DND-41 (cell line): ENCODE measurements at regions not wholly inside any gene's neighbourhood (a gene's known extent, or its start where the extent isn't known, plus 50 kb on each side); places are given as distances from the start of the nearest gene placed in this dataset.

Source experiments
- ATAC-seq: fragments of 200-7000 bp; cut with Tn5 transposase; 3 replicates; pipeline ENCODE4 v1.9.1; 2021; ENCODE audit warnings: low read depth; ENCODE audit not compliant: insufficient read depth
- DNase-seq: peaks from one replicate; pipeline ENCODE4 v3.0.0-alpha.2; 2020
- H2AFZ ChIP-seq: 2 replicates; pipeline ENCODE4 v1.6.0; 2012; ENCODE audit warnings: low read depth, low read length
- H3K27ac ChIP-seq: 2 replicates; pipeline ENCODE4 v1.5.1; 2012; ENCODE audit warnings: low read length, inconsistent platforms
- H3K27me3 ChIP-seq: fragments of 200-600 bp; sonication (generic); 2 replicates; pipeline ENCODE4 v1.6.0; 2012; ENCODE audit warnings: low read length, mild to moderate bottlenecking, inconsistent platforms; ENCODE audit not compliant: insufficient read depth, poor library complexity
- H3K36me3 ChIP-seq: 2 replicates; pipeline ENCODE4 v1.5.1; 2012; ENCODE audit warnings: low read length, inconsistent platforms; ENCODE audit not compliant: insufficient read depth
- H3K4me1 ChIP-seq: 2 replicates; pipeline ENCODE4 v1.5.1; 2012; ENCODE audit warnings: mild to moderate bottlenecking, low read length; ENCODE audit not compliant: insufficient read depth
- H3K4me2 ChIP-seq: 2 replicates; pipeline ENCODE4 v1.6.0; 2012; ENCODE audit warnings: mild to moderate bottlenecking, moderate library complexity, low read length, inconsistent platforms; ENCODE audit not compliant: insufficient read depth
- H3K4me3 ChIP-seq, 2 experiments: fragments of 200-600 bp in 1 of 2; shearing (Covaris generic) in 1 of 2; 2 replicates each; pipeline ENCODE4 v1.5.1; 2012 to 2016; ENCODE audit warnings: inconsistent platforms in 2 of 2, low read length in 2 of 2, mild to moderate bottlenecking in 2 of 2, low read depth in 1 of 2, moderate library complexity in 1 of 2
- H3K79me2 ChIP-seq: 2 replicates; pipeline ENCODE4 v1.6.0; 2012; ENCODE audit warnings: low read length, inconsistent platforms; ENCODE audit not compliant: insufficient read depth
- H3K9ac ChIP-seq: 2 replicates; pipeline ENCODE4 v1.6.0; 2012; ENCODE audit warnings: low read depth, mild to moderate bottlenecking, inconsistent platforms, low read length, moderate library complexity
- H3K9me3 ChIP-seq: 2 replicates; pipeline ENCODE4 v1.5.1; 2012; ENCODE audit warnings: low read length, moderate library complexity, mild to moderate bottlenecking, inconsistent platforms; ENCODE audit not compliant: insufficient read depth, severe bottlenecking
- H4K20me1 ChIP-seq: 2 replicates; pipeline ENCODE4 v1.6.0; 2012; ENCODE audit warnings: low read length; ENCODE audit not compliant: insufficient read depth
- EZH2 ChIP-seq: IDR thresholded peaks from 3 replicates; pipeline ENCODE4 v1.6.1; 2012; ENCODE audit warnings: borderline replicate concordance, low read depth, mild to moderate bottlenecking, moderate library complexity, low read length, inconsistent platforms; ENCODE audit not compliant: severe bottlenecking
- TF ChIP-seq, protein P1 (sequence below): IDR thresholded peaks from 2 replicates; pipeline ENCODE4 v1.5.1; 2012; ENCODE audit warnings: borderline replicate concordance, low read length, moderate library complexity, mild to moderate bottlenecking; ENCODE audit not compliant: poor library complexity, severe bottlenecking; ENCODE audit errors: extremely low read depth

DNA sequence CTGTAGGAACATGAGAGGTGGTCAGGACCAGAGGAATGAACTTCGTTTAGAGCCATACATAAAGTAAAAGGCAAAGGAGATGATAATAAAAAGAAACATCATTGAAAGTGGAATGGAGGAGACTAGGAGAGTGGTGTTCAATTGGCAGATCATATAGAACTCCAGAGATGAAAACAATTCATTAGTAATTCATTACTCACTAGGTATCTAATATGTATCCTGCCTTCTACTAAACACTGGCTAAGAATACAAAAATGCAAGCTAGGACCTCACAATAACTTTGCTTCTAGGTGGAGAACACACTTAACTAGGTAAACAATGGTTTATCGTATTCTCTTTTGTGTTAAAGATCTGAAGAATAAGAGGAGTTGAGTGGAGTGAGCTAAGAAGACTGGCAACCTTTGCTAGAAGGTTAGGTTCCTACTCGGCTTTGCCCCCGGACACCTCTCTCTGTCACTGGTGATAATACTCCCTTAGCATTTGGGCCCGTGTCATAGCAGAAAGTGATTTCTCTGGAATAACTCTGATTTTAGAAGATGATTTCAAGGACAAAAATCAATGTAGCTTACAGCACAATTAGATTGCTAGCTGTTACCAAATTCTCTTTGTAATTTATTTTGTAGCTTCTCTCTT lies 88.6 kb upstream of the IFNE start:
- H3K4me1 ChIP-seq, result no peaks in the 10 kb centered on the region
- ATAC-seq, result no peak

DNA sequence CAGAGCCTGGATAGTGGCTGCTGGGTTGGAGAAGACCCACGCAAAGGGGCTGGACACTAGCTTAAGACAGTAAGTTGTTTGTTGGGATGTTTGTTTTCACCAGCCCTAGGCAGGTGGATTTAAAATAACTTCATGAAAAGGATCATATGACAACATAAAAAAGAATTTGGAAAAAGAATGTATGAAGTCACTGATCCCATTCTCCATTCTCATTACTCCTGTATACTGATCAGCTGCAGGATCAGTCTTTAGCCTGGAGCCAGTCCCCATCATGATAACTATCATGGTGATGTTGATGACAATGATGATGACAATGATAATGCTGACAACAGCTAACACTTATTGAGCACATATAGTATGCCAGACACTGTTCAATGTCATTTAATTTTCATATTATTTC lies 92.1 kb upstream of the IFNE start:
- Histone ChIP-seq H3K9ac (no peak overlapping the region), H3K79me2 (no peaks in the 10 kb centered on the region), H3K4me3 (no peak overlapping the region), H3K4me2 (no peak overlapping the region), H3K27ac (no peak overlapping the region), H3K9me3 (no peaks in the 10 kb centered on the region), H3K4me1 (peaks cover 6% of the 10 kb centered on the region), H2AFZ (no peak overlapping the region), H4K20me1 (no peaks in the 10 kb centered on the region), H3K36me3 (no peaks in the 10 kb centered on the region), H3K27me3 (no peaks in the 10 kb centered on the region)
- ATAC-seq (no peak), DNase-seq (no peak)
- TF ChIP-seq, protein P1, sequence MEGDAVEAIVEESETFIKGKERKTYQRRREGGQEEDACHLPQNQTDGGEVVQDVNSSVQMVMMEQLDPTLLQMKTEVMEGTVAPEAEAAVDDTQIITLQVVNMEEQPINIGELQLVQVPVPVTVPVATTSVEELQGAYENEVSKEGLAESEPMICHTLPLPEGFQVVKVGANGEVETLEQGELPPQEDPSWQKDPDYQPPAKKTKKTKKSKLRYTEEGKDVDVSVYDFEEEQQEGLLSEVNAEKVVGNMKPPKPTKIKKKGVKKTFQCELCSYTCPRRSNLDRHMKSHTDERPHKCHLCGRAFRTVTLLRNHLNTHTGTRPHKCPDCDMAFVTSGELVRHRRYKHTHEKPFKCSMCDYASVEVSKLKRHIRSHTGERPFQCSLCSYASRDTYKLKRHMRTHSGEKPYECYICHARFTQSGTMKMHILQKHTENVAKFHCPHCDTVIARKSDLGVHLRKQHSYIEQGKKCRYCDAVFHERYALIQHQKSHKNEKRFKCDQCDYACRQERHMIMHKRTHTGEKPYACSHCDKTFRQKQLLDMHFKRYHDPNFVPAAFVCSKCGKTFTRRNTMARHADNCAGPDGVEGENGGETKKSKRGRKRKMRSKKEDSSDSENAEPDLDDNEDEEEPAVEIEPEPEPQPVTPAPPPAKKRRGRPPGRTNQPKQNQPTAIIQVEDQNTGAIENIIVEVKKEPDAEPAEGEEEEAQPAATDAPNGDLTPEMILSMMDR, result no peak
- no peak for TF ChIP-seq EZH2

More for the DNA sequence above, 88.6 kb upstream of the IFNE start:
- Histone ChIP-seq H3K27me3 (peaks cover 5% of the 10 kb centered on the region), H3K4me3 (no peak overlapping the region), H2AFZ (no peak overlapping the region), H3K36me3 (no peaks in the 10 kb centered on the region), H3K27ac (no peak overlapping the region), H3K4me2 (no peak overlapping the region), H4K20me1 (no peaks in the 10 kb centered on the region), H3K9ac (no peak overlapping the region), H3K9me3 (no peaks in the 10 kb centered on the region), H3K79me2 (no peaks in the 10 kb centered on the region)
- DNase-seq, result no peak
- TF ChIP-seq, protein P1, result no peak
- TF ChIP-seq EZH2, result no peak

DNA sequence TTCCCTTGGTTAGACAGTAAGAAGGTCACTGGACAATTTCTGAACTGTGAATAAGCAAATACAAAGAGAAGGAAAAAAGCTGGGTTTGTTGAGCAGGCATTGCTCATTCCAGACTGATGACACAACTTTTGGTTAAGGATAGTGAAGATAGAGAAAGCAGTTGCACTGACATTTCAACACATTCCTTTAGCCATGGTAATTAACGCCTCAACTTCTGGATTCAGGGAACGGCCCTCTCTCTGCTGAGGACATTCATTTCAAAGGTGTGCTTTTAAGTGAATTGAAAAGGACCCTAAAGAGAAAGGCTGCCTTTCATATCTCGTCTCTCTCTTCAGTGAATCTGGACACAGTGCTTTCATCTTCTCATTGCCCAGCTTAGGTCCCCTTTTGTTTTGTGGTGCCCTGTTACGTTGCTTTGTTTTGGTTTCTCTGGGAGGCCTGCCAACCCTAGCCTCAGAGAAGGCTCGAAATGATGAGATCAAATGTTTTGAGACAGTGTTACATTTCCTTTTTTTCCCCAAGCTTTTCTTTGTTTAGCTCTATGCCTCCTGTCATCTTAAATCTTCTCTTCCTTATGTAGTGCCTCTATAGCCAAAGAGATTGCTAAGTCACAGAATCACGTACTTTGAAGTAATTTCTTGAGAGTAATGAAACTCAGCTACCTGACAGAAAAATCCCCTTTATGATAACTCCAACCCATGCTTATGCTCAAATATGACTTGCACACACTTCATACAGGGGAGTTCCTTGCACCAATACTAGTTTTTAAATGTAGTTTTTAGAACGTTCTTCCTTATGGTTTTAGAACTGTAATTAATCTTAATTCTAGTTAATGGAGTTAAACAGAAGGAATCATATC lies 94.4 kb upstream of the IFNE start:
- H3K36me3 ChIP-seq, result no peaks in the 10 kb centered on the region
- DNase-seq (no peak), ATAC-seq (no peak)
- H3K4me3 ChIP-seq, result no peak overlapping the region
- no peaks in the 10 kb centered on the region for H3K79me2 ChIP-seq
- TF ChIP-seq EZH2, result no peak
- TF ChIP-seq, protein P1, result no peak
- no peak overlapping the region for H3K27ac ChIP-seq
- no peaks in the 10 kb centered on the region for H3K9me3 ChIP-seq
- peaks cover 7% of the 10 kb centered on the region for H3K4me1 ChIP-seq
- H3K27me3 ChIP-seq, result no peaks in the 10 kb centered on the region
- H2AFZ ChIP-seq, result no peak overlapping the region
- no peak overlapping the region for H3K4me2 ChIP-seq
- H4K20me1 ChIP-seq, result no peaks in the 10 kb centered on the region
- no peak overlapping the region for H3K9ac ChIP-seq
